Hepatocyte (in vitro differentiated cells): ENCODE measurements at regions not wholly inside any gene's neighbourhood (a gene's known extent, or its start where the extent isn't known, plus 50 kb on each side); places are given as distances from the start of the nearest gene placed in this dataset.

Source experiments
- DNase-seq: peaks from one replicate; pipeline ENCODE4 v3.0.0-alpha.2; 2016; ENCODE audit warnings: low spot score
- H2AFZ ChIP-seq: fragments of 200-600 bp; sonication (generic); 2 replicates; pipeline ENCODE4 v1.6.0; 2016; ENCODE audit warnings: antibody characterized with exemption, mild to moderate bottlenecking
- H3K27ac ChIP-seq: fragments of 200-600 bp; sonication (generic); 2 replicates; pipeline ENCODE4 v1.5.1; 2016; ENCODE audit warnings: mild to moderate bottlenecking
- H3K27me3 ChIP-seq: fragments of 200-600 bp; sonication (generic); 2 replicates; pipeline ENCODE4 v1.6.1; 2016
- H3K36me3 ChIP-seq: fragments of 200-600 bp; sonication (generic); replicated peaks from 2 replicates; pipeline ENCODE4 v1.5.1; 2016; ENCODE audit warnings: low read depth; ENCODE audit not compliant: insufficient read depth
- H3K4me1 ChIP-seq: fragments of 200-600 bp; sonication (generic); 2 replicates; pipeline ENCODE4 v1.5.1; 2016; ENCODE audit warnings: mild to moderate bottlenecking, moderate library complexity; ENCODE audit not compliant: insufficient read depth
- H3K4me2 ChIP-seq: fragments of 200-600 bp; sonication (generic); 2 replicates; pipeline ENCODE4 v1.6.0; 2016
- H3K4me3 ChIP-seq: fragments of 200-600 bp; sonication (generic); 2 replicates; pipeline ENCODE4 v1.5.1; 2016; ENCODE audit warnings: mild to moderate bottlenecking
- H3K79me2 ChIP-seq: fragments of 200-600 bp; sonication (generic); 2 replicates; pipeline ENCODE4 v1.6.0; 2017; ENCODE audit warnings: mild to moderate bottlenecking
- H3K9me2 ChIP-seq: fragments of 200-600 bp; sonication (generic); replicated peaks from 2 replicates; pipeline ENCODE4 v1.6.0; 2017; ENCODE audit warnings: mild to moderate bottlenecking; ENCODE audit not compliant: insufficient read depth
- H3K9me3 ChIP-seq: fragments of 200-600 bp; sonication (generic); 2 replicates; pipeline ENCODE4 v1.5.1; 2016; ENCODE audit warnings: low read depth, mild to moderate bottlenecking
- H4K20me1 ChIP-seq: fragments of 200-600 bp; sonication (generic); 2 replicates; pipeline ENCODE4 v1.6.0; 2016; ENCODE audit warnings: mild to moderate bottlenecking; ENCODE audit not compliant: insufficient read depth, poor library complexity, severe bottlenecking
- EZH2 ChIP-seq: fragments of 200-600 bp; sonication (generic); IDR thresholded peaks from 2 replicates; pipeline ENCODE4 v1.6.1; 2016; ENCODE audit warnings: antibody characterized with exemption, mild to moderate bottlenecking, borderline replicate concordance
- EZH2phosphoT487 ChIP-seq: fragments of 200-600 bp; sonication (generic); IDR thresholded peaks from one replicate; pipeline ENCODE4 v1.6.1; 2018; ENCODE audit warnings: antibody characterized with exemption, mild to moderate bottlenecking, low read depth, moderate library complexity; ENCODE audit not compliant: unreplicated experiment, severe bottlenecking
- WGBS: methylation state at CpG from one replicate; pipeline ENCODE4 v1.1.6; 2016; ENCODE audit warnings: low lambda C conversion rate; ENCODE audit errors: missing lambda C conversion rate; 5-methylcytosine and 5-hydroxymethylcytosine counted together
- TF ChIP-seq, protein P1 (sequence below): fragments of 200-600 bp; sonication (generic); IDR thresholded peaks from 2 replicates; pipeline ENCODE4 v1.5.1; 2016; ENCODE audit warnings: antibody characterized with exemption, mild to moderate bottlenecking; ENCODE audit not compliant: poor library complexity

DNA sequence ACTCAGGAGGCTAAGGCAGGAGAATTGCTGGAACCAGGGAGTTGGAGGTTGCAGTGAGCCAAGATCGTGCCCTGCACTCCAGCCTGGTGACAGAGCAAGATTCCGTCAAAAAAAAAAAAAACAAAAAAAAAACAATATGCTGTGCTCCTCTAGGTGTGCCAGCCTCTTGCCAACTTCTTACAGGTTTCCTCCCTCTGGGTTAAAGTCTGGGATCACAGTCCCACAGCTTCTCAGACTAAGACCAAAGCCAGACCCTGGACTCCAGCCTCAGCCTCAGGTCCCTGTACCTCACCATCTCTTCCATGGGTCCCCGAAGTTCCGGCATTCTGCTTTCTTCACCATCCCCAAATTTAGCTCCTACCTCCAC is 180.8 kb upstream of the MVB12B start:
- WGBS, result 90% methylated on average over 4 of the region's 4 CpGs
- Histone ChIP-seq H3K79me2 (no peaks in the 10 kb centered on the region), H3K9me3 (no peaks in the 10 kb centered on the region), H2AFZ (peak overlapping the region; percentile 75), H3K27me3 (no peaks in the 10 kb centered on the region), H3K4me1 (peaks cover 19% of the 10 kb centered on the region), H3K36me3 (no peaks in the 10 kb centered on the region), H3K27ac (peak overlapping the region; percentile 95), H3K4me3 (no peak overlapping the region), H3K9me2 (no peaks in the 10 kb centered on the region), H4K20me1 (no peaks in the 10 kb centered on the region), H3K4me2 (peak overlapping the region; percentile 69)
- TF ChIP-seq EZH2phosphoT487 (no peak), EZH2 (no peak)
- TF ChIP-seq, protein P1, sequence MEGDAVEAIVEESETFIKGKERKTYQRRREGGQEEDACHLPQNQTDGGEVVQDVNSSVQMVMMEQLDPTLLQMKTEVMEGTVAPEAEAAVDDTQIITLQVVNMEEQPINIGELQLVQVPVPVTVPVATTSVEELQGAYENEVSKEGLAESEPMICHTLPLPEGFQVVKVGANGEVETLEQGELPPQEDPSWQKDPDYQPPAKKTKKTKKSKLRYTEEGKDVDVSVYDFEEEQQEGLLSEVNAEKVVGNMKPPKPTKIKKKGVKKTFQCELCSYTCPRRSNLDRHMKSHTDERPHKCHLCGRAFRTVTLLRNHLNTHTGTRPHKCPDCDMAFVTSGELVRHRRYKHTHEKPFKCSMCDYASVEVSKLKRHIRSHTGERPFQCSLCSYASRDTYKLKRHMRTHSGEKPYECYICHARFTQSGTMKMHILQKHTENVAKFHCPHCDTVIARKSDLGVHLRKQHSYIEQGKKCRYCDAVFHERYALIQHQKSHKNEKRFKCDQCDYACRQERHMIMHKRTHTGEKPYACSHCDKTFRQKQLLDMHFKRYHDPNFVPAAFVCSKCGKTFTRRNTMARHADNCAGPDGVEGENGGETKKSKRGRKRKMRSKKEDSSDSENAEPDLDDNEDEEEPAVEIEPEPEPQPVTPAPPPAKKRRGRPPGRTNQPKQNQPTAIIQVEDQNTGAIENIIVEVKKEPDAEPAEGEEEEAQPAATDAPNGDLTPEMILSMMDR, result no peak
- no peak for DNase-seq

DNA sequence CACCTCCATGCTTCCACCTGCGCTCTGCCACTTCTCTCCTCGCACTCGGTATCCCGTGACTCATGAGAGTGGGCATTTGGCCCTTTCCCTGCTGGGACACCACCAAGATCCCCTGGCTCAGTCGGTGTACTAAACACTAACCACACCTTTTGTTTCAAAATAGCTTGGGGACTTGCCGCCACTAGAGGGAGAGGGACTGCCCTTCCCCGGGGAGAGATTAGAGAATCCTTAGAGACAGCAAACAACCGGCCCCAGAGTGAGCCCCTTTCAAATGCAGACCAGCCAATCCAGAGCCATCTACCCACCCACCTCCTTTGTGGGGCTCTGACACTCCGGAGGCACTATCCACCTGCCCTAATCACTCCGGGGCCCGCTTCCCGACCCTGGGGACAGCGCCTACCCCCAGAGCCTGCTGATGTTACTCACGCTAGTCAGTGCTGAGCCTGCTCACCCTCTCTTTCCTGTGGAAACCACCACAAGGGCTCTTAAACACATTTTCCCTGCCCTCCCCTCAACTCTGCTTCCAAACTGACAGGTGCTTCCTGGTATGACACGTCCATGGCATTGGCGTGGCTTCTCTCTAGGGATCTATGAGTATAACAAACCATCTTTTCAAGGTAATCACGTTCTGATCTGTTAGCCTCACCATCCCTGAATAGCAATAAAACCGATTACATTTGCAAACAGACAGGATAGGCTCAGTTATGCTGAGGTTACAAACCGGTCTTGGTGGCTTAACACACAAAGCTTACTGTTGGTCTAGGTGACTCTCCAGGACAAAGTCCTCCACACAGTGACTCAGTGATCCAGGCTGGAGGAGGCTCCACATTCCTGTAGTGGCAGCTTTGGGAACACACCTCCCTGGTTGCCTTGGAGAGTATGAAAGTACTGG is 180.1 kb upstream of the MVB12B start:
- H3K27ac ChIP-seq, result peak overlapping the region; percentile 95
- DNase-seq, result peak; percentile 78
- H3K27me3 ChIP-seq, result no peaks in the 10 kb centered on the region
- H3K9me3 ChIP-seq, result no peaks in the 10 kb centered on the region
- TF ChIP-seq EZH2phosphoT487, result no peak
- TF ChIP-seq EZH2, result no peak
- TF ChIP-seq, protein P1, result peak; percentile 39
- 17% methylated on average over 19 of the region's 19 CpGs for WGBS
- H2AFZ ChIP-seq, result peak overlapping the region; percentile 75
- H3K9me2 ChIP-seq, result no peaks in the 10 kb centered on the region
- no peak overlapping the region for H3K4me3 ChIP-seq
- H3K4me1 ChIP-seq, result peaks cover 24% of the 10 kb centered on the region
- no peaks in the 10 kb centered on the region for H3K36me3 ChIP-seq
- H3K4me2 ChIP-seq, result peak overlapping the region; percentile 69
- no peaks in the 10 kb centered on the region for H4K20me1 ChIP-seq
- no peaks in the 10 kb centered on the region for H3K79me2 ChIP-seq

DNA sequence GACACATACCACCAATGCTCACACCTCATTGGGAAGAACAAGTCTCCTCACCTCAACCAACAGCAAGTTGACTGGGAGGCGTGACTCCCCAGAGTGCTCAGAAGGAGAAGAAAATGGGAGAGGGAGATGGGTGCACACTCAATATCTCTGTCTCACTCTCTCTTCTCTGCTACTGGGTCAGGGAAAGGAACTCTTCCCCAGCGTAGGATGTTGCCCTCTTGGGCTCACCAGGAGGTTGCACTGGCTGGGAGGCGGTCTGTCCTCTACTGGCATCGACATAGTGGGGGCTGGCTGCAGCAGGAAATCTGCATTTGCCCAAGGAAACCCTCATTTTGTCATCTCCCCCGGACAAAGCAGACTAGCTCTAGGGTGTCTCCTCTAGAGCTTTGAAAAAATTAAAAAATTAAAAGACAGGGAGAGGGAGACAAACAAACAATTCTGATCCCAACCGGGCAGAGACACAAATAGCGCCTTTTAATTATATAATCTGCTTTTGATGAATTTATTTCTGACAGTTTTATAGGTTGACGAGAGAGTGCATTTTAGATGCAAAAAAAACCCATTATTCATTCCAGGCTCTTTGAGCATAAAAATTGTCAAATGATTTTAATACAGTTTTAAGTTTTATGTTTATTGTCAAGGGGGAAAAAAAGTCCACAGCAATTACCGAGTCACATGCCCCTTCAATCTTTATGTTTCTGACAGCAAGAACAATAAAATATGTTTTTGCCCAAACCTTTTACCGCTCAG is 179.3 kb upstream of the MVB12B start:
- Histone ChIP-seq H4K20me1 (no peaks in the 10 kb centered on the region), H3K4me2 (no peak overlapping the region), H3K9me2 (no peaks in the 10 kb centered on the region), H3K27me3 (no peaks in the 10 kb centered on the region), H3K4me1 (peaks cover 24% of the 10 kb centered on the region), H3K9me3 (no peaks in the 10 kb centered on the region), H3K36me3 (no peaks in the 10 kb centered on the region), H3K27ac (peak overlapping the region; percentile 78), H3K4me3 (no peak overlapping the region), H2AFZ (no peak overlapping the region), H3K79me2 (no peaks in the 10 kb centered on the region)
- TF ChIP-seq, protein P1, result no peak
- no peak for TF ChIP-seq EZH2
- no peak for TF ChIP-seq EZH2phosphoT487
- DNase-seq, result no peak
- WGBS, result 69% methylated on average over 10 of the region's 10 CpGs
